ENCODE measurements at regions not wholly inside any gene's neighbourhood (a gene's known extent, or its start where the extent isn't known, plus 50 kb on each side); places are given as distances from the start of the nearest gene placed in this dataset.

- no peak overlapping the region for H3K4ac ChIP-seq (replicated peaks; ENCODE audit: insufficient read length, low read depth, low read length)
- H4K91ac ChIP-seq (replicated peaks; ENCODE audit: insufficient read length, low read length) = no peak overlapping the region
- H3K27ac ChIP-seq (ENCODE audit: low read depth, low read length) = no peak overlapping the region
- ChIA-PET CTCF (ENCODE audit: partially characterized antibody) (interaction anchor here (0.8 kb wide), 1 partner anchor 15 kb away, joined by 3 read pairs; no protein-coding TSS in a partner anchor), POLR2A (ENCODE audit: partially characterized antibody) (no interaction called here)
- H2AK5ac ChIP-seq (ENCODE audit: low read depth, low read length) = no peak overlapping the region
- H3K23ac ChIP-seq (ENCODE audit: insufficient read length) = no peak overlapping the region
- H3K4me3 ChIP-seq (ENCODE audit: extremely low read depth in 1 of 4, insufficient read depth in 2 of 4, low read depth in 3 of 4, low read length in 4 of 4) = no peak overlapping the region
- no peaks in the 10 kb centered on the region for H3K36me3 ChIP-seq (ENCODE audit: control insufficient read depth in 2 of 4, insufficient read depth in 4 of 4, low read length in 3 of 4)
- no peak overlapping the region for H4K5ac ChIP-seq (ENCODE audit: insufficient read length, low read depth, low read length)
- no peak overlapping the region for H3K56ac ChIP-seq (replicated peaks; ENCODE audit: insufficient read length, low read depth, low read length)
- H3K79me2 ChIP-seq (ENCODE audit: control insufficient read depth in 1 of 2, insufficient read depth in 2 of 2, low read length in 2 of 2) = no peaks in the 10 kb centered on the region
- no peaks in the 10 kb centered on the region for H4K20me1 ChIP-seq (replicated peaks in 1 of 2; ENCODE audit: control insufficient read depth in 1 of 2, insufficient read depth in 2 of 2, low read length in 2 of 2)
- DNase-seq (ENCODE audit: low read depth in 1 of 2, low spot score in 2 of 2) = no peak
- no peaks in the 10 kb centered on the region for H3K23me2 ChIP-seq (ENCODE audit: low read depth, low read length)
- H2BK15ac ChIP-seq (ENCODE audit: low read length) = no peak overlapping the region
- no peak overlapping the region for H2BK12ac ChIP-seq (ENCODE audit: low read depth, low read length)
- H3K27me3 ChIP-seq (replicated peaks in 1 of 4; ENCODE audit: control insufficient read depth in 3 of 4, extremely low read depth in 1 of 4, insufficient read depth in 3 of 4, low read length in 3 of 4) = no peaks in the 10 kb centered on the region
- H2AFZ ChIP-seq (ENCODE audit: low read length) = no peak overlapping the region
- H2BK5ac ChIP-seq (ENCODE audit: low read depth, low read length) = no peak overlapping the region
- FAIRE-seq = no peak
- no peaks in the 10 kb centered on the region for H3K4me1 ChIP-seq (replicated peaks in 1 of 4; ENCODE audit: control insufficient read depth in 3 of 4, insufficient read depth in 4 of 4, low read length in 3 of 4)
- no peak overlapping the region for H3K9ac ChIP-seq (replicated peaks in 1 of 4; ENCODE audit: extremely low read depth in 1 of 4, low read depth in 3 of 4, low read length in 3 of 4)
- peaks cover 11 to 13% of the 10 kb centered on the region in 2 experiments for H3K9me3 ChIP-seq (ENCODE audit: insufficient read depth in 2 of 2, low read depth in 1 of 2, low read length in 1 of 2)
- no peak overlapping the region for H3K14ac ChIP-seq (ENCODE audit: insufficient read length)
- no peak overlapping the region for H2BK20ac ChIP-seq (ENCODE audit: low read length)
- no peak overlapping the region for H2BK120ac ChIP-seq (replicated peaks; ENCODE audit: low read depth, low read length)
- H3K4me2 ChIP-seq (ENCODE audit: insufficient read depth in 1 of 2, low read depth in 2 of 2, low read length in 2 of 2) = no peak overlapping the region
- H3K79me1 ChIP-seq (ENCODE audit: low read depth, low read length) = no peaks in the 10 kb centered on the region
- no peak overlapping the region for H4K8ac ChIP-seq (ENCODE audit: extremely low read depth, insufficient read depth, low read length)
- no peak overlapping the region for H3K18ac ChIP-seq (ENCODE audit: extremely low read depth, low read length)
- 77% methylated on average over 2 of the region's 2 CpGs; no CpG with 5 or more reads in 1 of the 2 experiments for WGBS, 2 experiments (ENCODE audit: extremely low coverage in 1 of 2, insufficient coverage in 1 of 2, insufficient read length in 1 of 2, insufficient replicate concordance in 2 of 2, low coverage in 1 of 2, low lambda C conversion rate in 2 of 2, missing lambda C conversion rate in 1 of 2)
- TF ChIP-seq USF2 (IDR thresholded peaks at IDR 0.05; ENCODE audit: low read length) (no peak), EGR1 (IDR thresholded peaks at IDR 0.05; ENCODE audit: borderline replicate concordance, low read depth, low read length) (no peak), ATF2 (IDR thresholded peaks at IDR 0.05; ENCODE audit: low read length) (no peak), CREB1 (IDR thresholded peaks at IDR 0.05) (no peak), SP1 (IDR thresholded peaks at IDR 0.05; ENCODE audit: low read depth, low read length) (no peak), E2F6 (IDR thresholded peaks at IDR 0.05) (no peak), CEBPB (IDR thresholded peaks at IDR 0.05; ENCODE audit: low read depth, low read length) (no peak), BRCA1 (IDR thresholded peaks at IDR 0.05; ENCODE audit: low read depth, low read length) (no peak), POLR2A (IDR thresholded peaks at IDR 0.05; ENCODE audit: control extremely low read depth in 1 of 2, low read depth in 2 of 2, low read length in 2 of 2) (no peak), GTF2F1 (IDR thresholded peaks at IDR 0.05; ENCODE audit: borderline replicate concordance, low read depth, low read length) (no peak), RAD21 (IDR thresholded peaks at IDR 0.05 in 1 of 2, conservative IDR thresholded peaks at IDR 0.05 in 1 of 2; ENCODE audit: low read depth in 2 of 2, low read length in 2 of 2) (no peak), SIX5 (IDR thresholded peaks at IDR 0.05; ENCODE audit: low read depth, low read length) (no peak)
Measured at GRCh38 chr7:104271948-104272347, 56.5 kb upstream of the LHFPL3 start.
